GM12878 (cell line): ENCODE measurements at regions not wholly inside any gene's neighbourhood (a gene's known extent, or its start where the extent isn't known, plus 50 kb on each side); places are given as distances from the start of the nearest gene placed in this dataset.

ENCODE experiments used
- ATAC-seq: fragments of 200-7000 bp; cut with Tn5 transposase; 3 replicates; pipeline ENCODE4 v1.9.1; 2020; ENCODE audit warnings: mild to moderate bottlenecking, moderate library complexity
- BruUV-seq: library from RNA; stranded (reverse); fragments of 400-500 nt; replicated peaks from 2 replicates; lab custom pipeline; 2021; lab: Mats Ljungman, UMichigan
- CTCF ChIA-PET: fragments of 300-600 bp; sonication (Branson Sonifier 250); formaldehyde crosslinking; extraction: SDS; loops from one replicate; lab custom pipeline; 2021; ENCODE audit warnings: inconsistent platforms; lab: Yijun Ruan, JAX
- POLR2A ChIA-PET: fragments of 350-600 bp; formaldehyde crosslinking; extraction: SDS; loops from one replicate; lab custom pipeline; 2021; ENCODE audit warnings: inconsistent platforms; lab: Charles Lee
- RAD21 ChIA-PET: fragments of 300-600 bp; sonication (Branson Sonifier 250); formaldehyde crosslinking; loops from one replicate; lab custom pipeline; 2023; ENCODE audit warnings: antibody characterized with exemption; ENCODE audit not compliant: unreplicated experiment; lab: Charles Lee
- SMC1A ChIA-PET: fragments of 300-600 bp; sonication (Branson Sonifier 250); formaldehyde crosslinking; loops from one replicate; lab custom pipeline; 2023; ENCODE audit not compliant: unreplicated experiment, uncharacterized antibody; lab: Charles Lee
- DNase-seq: peaks from one replicate; pipeline ENCODE4 v3.0.0-alpha.2; 2011; ENCODE audit warnings: low read depth, low spot score
- FAIRE-seq: peaks from 3 replicates; lab custom pipeline; 2011; peaks lifted over from hg19 to GRCh38; lab: Jason Lieb, UNC
- H2AFZ ChIP-seq: 2 replicates; pipeline ENCODE4 v1.6.0; 2011; ENCODE audit warnings: low read depth, low read length, control low read depth; ENCODE audit not compliant: control insufficient read depth
- H3K27ac ChIP-seq: 2 replicates; pipeline ENCODE4 v1.5.1; 2011; ENCODE audit warnings: control low read depth; ENCODE audit not compliant: control insufficient read depth, insufficient read depth
- H3K27me3 ChIP-seq, 2 experiments: replicated peaks in 1 of 2; 2 replicates each; pipeline versions ENCODE4 v1.6.0 to v1.6.1; 2011; ENCODE audit warnings: low read length in 1 of 2; ENCODE audit not compliant: control insufficient read depth in 2 of 2, insufficient read depth in 2 of 2
- H3K36me3 ChIP-seq, 2 experiments: 2 replicates each; pipeline ENCODE4 v1.5.1; 2011; ENCODE audit warnings: low read length in 1 of 2; ENCODE audit not compliant: control insufficient read depth in 2 of 2, insufficient read depth in 2 of 2
- H3K4me1 ChIP-seq: 2 replicates; pipeline ENCODE4 v1.6.1; 2011; ENCODE audit warnings: mild to moderate bottlenecking, low read length, moderate library complexity, mixed read lengths; ENCODE audit not compliant: control insufficient read depth, insufficient read depth
- H3K4me2 ChIP-seq: 2 replicates; pipeline ENCODE4 v1.6.0; 2011; ENCODE audit warnings: control low read depth; ENCODE audit not compliant: control insufficient read depth, insufficient read depth
- H3K4me3 ChIP-seq: fragments of 200-600 bp; sonication (generic); 2 replicates; pipeline ENCODE4 v1.5.1; 2016
- H3K79me2 ChIP-seq: 2 replicates; pipeline ENCODE4 v1.6.0; 2011; ENCODE audit warnings: low read length; ENCODE audit not compliant: control insufficient read depth, insufficient read depth
- H3K9ac ChIP-seq: 2 replicates; pipeline ENCODE4 v1.8.0; 2011; ENCODE audit warnings: low read length, control low read depth, mixed read lengths; ENCODE audit not compliant: control insufficient read depth, insufficient read depth
- H3K9me3 ChIP-seq: replicated peaks from 3 replicates; pipeline ENCODE4 v1.5.1; 2011; ENCODE audit warnings: mild to moderate bottlenecking, low read length; ENCODE audit not compliant: control insufficient read depth, insufficient read depth
- H4K20me1 ChIP-seq: 2 replicates; pipeline ENCODE4 v1.6.0; 2011; ENCODE audit not compliant: control insufficient read depth, insufficient read depth
- CREB1 ChIP-seq: IDR thresholded peaks from 2 replicates; pipeline ENCODE4 v1.6.1; 2012; ENCODE audit warnings: low read depth, mild to moderate bottlenecking, inconsistent platforms
- IRF4 ChIP-seq: IDR thresholded peaks from 2 replicates; pipeline ENCODE4 v1.6.1; 2011; ENCODE audit warnings: low read depth, low read length
- KDM1A ChIP-seq: fragments of 200-600 bp; sonication (generic); IDR thresholded peaks from 2 replicates; pipeline ENCODE4 v1.6.1; 2016; ENCODE audit warnings: borderline replicate concordance
- NBN ChIP-seq: fragments of 450-650 bp; IDR thresholded peaks from 2 replicates; pipeline ENCODE4 v1.6.1; 2016
- RFX5 ChIP-seq: IDR thresholded peaks from 2 replicates; pipeline ENCODE4 v1.6.1; 2011; ENCODE audit warnings: low read depth, low read length, improper control_type of control experiment
- TBL1XR1 ChIP-seq: IDR thresholded peaks from 2 replicates; pipeline ENCODE4 v1.6.1; 2012; ENCODE audit warnings: low read depth, low read length, improper control_type of control experiment
- ZNF622 ChIP-seq: fragments of 450-650 bp; IDR thresholded peaks from 2 replicates; pipeline ENCODE4 v1.6.1; 2017; ENCODE audit warnings: mild to moderate bottlenecking, inconsistent platforms
- WGBS: methylation state at CpG from one replicate; pipeline ENCODE4 v1.1.6; 2016; ENCODE audit warnings: low lambda C conversion rate; ENCODE audit not compliant: insufficient replicate concordance, insufficient coverage; ENCODE audit errors: missing lambda C conversion rate; 5-methylcytosine and 5-hydroxymethylcytosine counted together
- in situ Hi-C: fragments of 300-500 bp; cut with MboI; formaldehyde crosslinking; loops from 9 replicates; pipeline ENCODE4 v1.14.3; 2018; ENCODE audit warnings: mixed read lengths
- intact Hi-C: fragments of 100-400 bp; cut with micrococcal nuclease; formaldehyde crosslinking; loops from one replicate; pipeline ENCODE4 v1.14.2; 2022; ENCODE audit not compliant: unreplicated experiment
- TF ChIP-seq, protein P1 (sequence below): fragments of 450-650 bp; IDR thresholded peaks from 2 replicates; pipeline ENCODE4 v1.6.1; 2014; ENCODE audit warnings: mild to moderate bottlenecking

DNA sequence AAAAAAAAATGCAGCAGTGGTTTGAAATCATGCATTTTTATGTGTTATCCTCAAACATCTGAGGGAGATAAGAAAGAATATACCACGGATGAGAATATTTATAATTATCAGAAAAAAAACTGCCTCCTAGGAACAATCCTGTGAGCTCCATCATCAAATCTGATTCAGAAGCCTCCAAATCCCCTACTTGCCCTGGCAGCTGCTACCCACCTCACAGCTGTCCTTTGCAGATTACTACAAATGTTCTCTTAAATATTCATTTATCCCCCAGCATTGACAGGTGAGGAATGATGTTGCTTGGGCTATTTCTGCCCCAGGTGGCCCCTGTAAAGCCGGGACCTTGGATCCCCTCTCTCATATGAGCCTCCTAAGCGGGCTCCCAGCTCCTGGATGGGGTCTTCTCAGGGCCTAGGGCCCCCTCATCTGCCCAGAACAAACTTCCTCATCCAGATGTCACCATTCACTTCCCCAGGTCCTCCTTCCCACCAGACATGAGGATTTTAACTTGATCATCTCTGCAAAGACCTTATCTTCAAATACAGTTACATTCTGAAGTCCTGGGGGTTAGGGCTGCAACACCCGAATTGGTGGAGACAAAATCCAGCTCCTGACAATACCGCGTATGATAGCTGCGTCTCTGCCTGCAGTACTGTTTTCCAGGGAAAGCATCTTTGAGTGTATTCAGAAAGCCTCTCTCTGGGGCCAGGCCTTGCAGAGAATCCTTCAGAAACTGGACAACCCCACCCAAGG lies 81.9 kb upstream of the INSIG1 start:
- no peak for FAIRE-seq
- no peak for ATAC-seq
- H3K9ac ChIP-seq: no peak overlapping the region
- no peak overlapping the region for H3K27ac ChIP-seq
- no peaks in the 10 kb centered on the region for H4K20me1 ChIP-seq
- no TSS peak for BruUV-seq
- intact Hi-C loops (no loop called here), in situ Hi-C loops (no loop called here)
- H3K79me2 ChIP-seq: no peaks in the 10 kb centered on the region
- TF ChIP-seq CREB1 (no peak), TBL1XR1 (no peak), ZNF622 (no peak), IRF4 (no peak), NBN (no peak), KDM1A (no peak), RFX5 (no peak)
- TF ChIP-seq, protein P1, sequence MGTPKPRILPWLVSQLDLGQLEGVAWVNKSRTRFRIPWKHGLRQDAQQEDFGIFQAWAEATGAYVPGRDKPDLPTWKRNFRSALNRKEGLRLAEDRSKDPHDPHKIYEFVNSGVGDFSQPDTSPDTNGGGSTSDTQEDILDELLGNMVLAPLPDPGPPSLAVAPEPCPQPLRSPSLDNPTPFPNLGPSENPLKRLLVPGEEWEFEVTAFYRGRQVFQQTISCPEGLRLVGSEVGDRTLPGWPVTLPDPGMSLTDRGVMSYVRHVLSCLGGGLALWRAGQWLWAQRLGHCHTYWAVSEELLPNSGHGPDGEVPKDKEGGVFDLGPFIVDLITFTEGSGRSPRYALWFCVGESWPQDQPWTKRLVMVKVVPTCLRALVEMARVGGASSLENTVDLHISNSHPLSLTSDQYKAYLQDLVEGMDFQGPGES: no peak
- no peak for DNase-seq
- WGBS: 60% methylated on average over 7 of the region's 7 CpGs
- ChIA-PET RAD21 (interaction anchor here (0.8 kb wide), 1 partner anchor 129 kb away, joined by 3 read pairs; no protein-coding TSS in a partner anchor), POLR2A (interaction anchor here (1.0 kb wide), 1 partner anchor 79 kb away, joined by 5 read pairs; no protein-coding TSS in a partner anchor), SMC1A (interaction anchor here (0.9 to 2.4 kb wide), 3 partner anchors 10 to 292 kb away, joined by 3 to 8 read pairs (median 3); no protein-coding TSS in a partner anchor), CTCF (interaction anchor here (1.2 to 3.2 kb wide), 3 partner anchors 9 to 26 kb away, joined by 3 to 10 read pairs (median 3); no protein-coding TSS in a partner anchor)
- no peak overlapping the region for H3K4me2 ChIP-seq
- H3K4me1 ChIP-seq: no peaks in the 10 kb centered on the region; the same call in 1 of the 2 replicates
- H2AFZ ChIP-seq: no peak overlapping the region
- no peaks in the 10 kb centered on the region for H3K9me3 ChIP-seq
- H3K36me3 ChIP-seq: no peaks in the 10 kb centered on the region
- no peak overlapping the region for H3K4me3 ChIP-seq
- H3K27me3 ChIP-seq: no peaks in the 10 kb centered on the region
